Gastroesophageal sphincter (tissue), 3 donors: ENCODE measurements at regions not wholly inside any gene's neighbourhood (a gene's known extent, or its start where the extent isn't known, plus 50 kb on each side); places are given as distances from the start of the nearest gene placed in this dataset.

Source experiments
- CTCF ChIP-seq, 4 experiments: fragments of 200-600 bp in 2 of 4; fragments of 450-650 bp in 2 of 4; sonication (generic) in 1 of 4; IDR thresholded peaks; one replicate each; pipeline ENCODE4 v1.5.1; 2017 to 2019; ENCODE audit warnings: antibody characterized with exemption in 4 of 4, mild to moderate bottlenecking in 2 of 4, moderate library complexity in 2 of 4
- EP300 ChIP-seq: sonication (generic); formaldehyde crosslinking; IDR thresholded peaks from one replicate; pipeline ENCODE4 v1.6.1; 2017; ENCODE audit warnings: antibody characterized with exemption, mild to moderate bottlenecking
- POLR2A ChIP-seq, 2 donors: fragments of 450-650 bp; IDR thresholded peaks; one replicate each; pipeline ENCODE4 v1.6.1; 2017; ENCODE audit warnings: antibody characterized with exemption in 2 of 2, mild to moderate bottlenecking in 2 of 2, moderate library complexity in 1 of 2
- POLR2AphosphoS5 ChIP-seq: sonication (generic); formaldehyde crosslinking; IDR thresholded peaks from one replicate; pipeline ENCODE4 v1.6.1; 2017; ENCODE audit warnings: antibody characterized with exemption

- TF ChIP-seq CTCF (IDR thresholded peaks at IDR 0.05), result no peak
- TF ChIP-seq POLR2AphosphoS5, result no peak
- no peak for TF ChIP-seq POLR2A (IDR thresholded peaks at IDR 0.05)
- no peak for TF ChIP-seq EP300
These were observed 356.4 kb upstream of the EDIL3 start for GRCh38 chr5:84741056-84741455.
